Neuronal stem cell (in vitro differentiated cells): ENCODE measurements at regions not wholly inside any gene's neighbourhood (a gene's known extent, or its start where the extent isn't known, plus 50 kb on each side); places are given as distances from the start of the nearest gene placed in this dataset.

ENCODE experiments used
- DNase-seq: peaks from one replicate; pipeline ENCODE4 v3.0.0-alpha.2; 2013; ENCODE audit warnings: low spot score
- H2AFZ ChIP-seq: one replicate; pipeline ENCODE4 v1.6.1; 2013; ENCODE audit warnings: mild to moderate bottlenecking, low read length, inconsistent platforms
- H2AK5ac ChIP-seq: 2 replicates; pipeline ENCODE4 v1.6.1; 2013; ENCODE audit warnings: low read depth, mild to moderate bottlenecking, inconsistent platforms, low read length, moderate library complexity, mixed read lengths
- H2BK120ac ChIP-seq: 2 replicates; pipeline ENCODE4 v1.6.1; 2013; ENCODE audit warnings: low read depth, mild to moderate bottlenecking, inconsistent platforms, low read length, moderate library complexity, mixed read lengths
- H2BK12ac ChIP-seq: one replicate; pipeline ENCODE4 v1.6.1; 2013; ENCODE audit warnings: low read length, inconsistent platforms
- H2BK15ac ChIP-seq: 2 replicates; pipeline ENCODE4 v1.6.1; 2013; ENCODE audit warnings: mild to moderate bottlenecking, low read length, inconsistent platforms, mixed read lengths
- H2BK5ac ChIP-seq: one replicate; pipeline ENCODE4 v1.6.1; 2013; ENCODE audit warnings: inconsistent platforms, mild to moderate bottlenecking, low read length, moderate library complexity
- H3K14ac ChIP-seq: one replicate; pipeline ENCODE4 v1.6.1; 2013; ENCODE audit warnings: low read length, inconsistent platforms
- H3K18ac ChIP-seq: 2 replicates; pipeline ENCODE4 v1.6.1; 2013; ENCODE audit warnings: low read length, inconsistent platforms
- H3K23ac ChIP-seq: 2 replicates; pipeline ENCODE4 v1.6.1; 2013; ENCODE audit warnings: low read depth, mild to moderate bottlenecking, mixed read lengths, low read length, inconsistent platforms; ENCODE audit not compliant: poor library complexity
- H3K27ac ChIP-seq: replicated peaks from 3 replicates; pipeline ENCODE4 v1.5.1; 2013; ENCODE audit warnings: low read length, inconsistent platforms
- H3K27me3 ChIP-seq, 3 experiments: 2 replicates each; pipeline ENCODE4 v1.6.1; 2013; ENCODE audit warnings: low read length in 3 of 3, mild to moderate bottlenecking in 2 of 3, inconsistent platforms in 1 of 3, low read depth in 1 of 3, mixed read lengths in 1 of 3, moderate library complexity in 1 of 3; ENCODE audit not compliant: control insufficient read depth in 3 of 3, insufficient read depth in 3 of 3
- H3K36me3 ChIP-seq, 2 donors: replicated peaks in 1 of 2; 2 replicates each; pipeline ENCODE4 v1.6.1; 2013; ENCODE audit warnings: low read length in 2 of 2; ENCODE audit not compliant: control insufficient read depth in 2 of 2, insufficient read depth in 2 of 2
- H3K4ac ChIP-seq: 2 replicates; pipeline ENCODE4 v1.6.1; 2013; ENCODE audit warnings: inconsistent platforms, mild to moderate bottlenecking, low read length, moderate library complexity
- H3K4me1 ChIP-seq, 2 donors: 1 replicate in 1 of 2; 2 replicates in 1 of 2; pipeline ENCODE4 v1.6.1; 2013; ENCODE audit warnings: low read length in 2 of 2, low read depth in 1 of 2; ENCODE audit not compliant: control insufficient read depth in 2 of 2, insufficient read depth in 1 of 2
- H3K4me2 ChIP-seq: one replicate; pipeline ENCODE4 v1.6.1; 2013; ENCODE audit warnings: mild to moderate bottlenecking, low read length, inconsistent platforms; ENCODE audit not compliant: insufficient read depth, poor library complexity, severe bottlenecking
- H3K4me3 ChIP-seq, 2 donors: 2 replicates each; pipeline ENCODE4 v1.5.1; 2013; ENCODE audit warnings: low read length in 2 of 2, mild to moderate bottlenecking in 2 of 2, inconsistent platforms in 1 of 2, moderate library complexity in 1 of 2
- H3K79me1 ChIP-seq: one replicate; pipeline ENCODE4 v1.6.1; 2013; ENCODE audit warnings: low read depth, mild to moderate bottlenecking, inconsistent platforms, low read length, moderate library complexity
- H3K9ac ChIP-seq: one replicate; pipeline ENCODE4 v1.6.1; 2013; ENCODE audit warnings: mild to moderate bottlenecking, low read depth, low read length, inconsistent platforms; ENCODE audit not compliant: poor library complexity
- H3K9me3 ChIP-seq, 2 donors: replicated peaks in 1 of 2; 2 replicates each; pipeline versions ENCODE3 to v1.6.1; 2013; ENCODE audit warnings: low read length in 2 of 2, mild to moderate bottlenecking in 2 of 2, inconsistent platforms in 1 of 2, low read depth in 1 of 2, mixed read lengths in 1 of 2, moderate library complexity in 1 of 2; ENCODE audit not compliant: control insufficient read depth in 2 of 2, insufficient read depth in 1 of 2
- H4K8ac ChIP-seq: one replicate; pipeline ENCODE4 v1.6.1; 2013; ENCODE audit warnings: low read depth, mild to moderate bottlenecking, inconsistent platforms, low read length, moderate library complexity
- H4K91ac ChIP-seq: one replicate; pipeline ENCODE4 v1.6.1; 2013; ENCODE audit warnings: low read length, low read depth, mild to moderate bottlenecking, inconsistent platforms; ENCODE audit not compliant: poor library complexity
- WGBS, 2 donors: extraction: QIAGEN DNeasy Blood & Tissue Kit; methylation state at CpG; one replicate each; pipeline ENCODE4 v1.1.7; 2013; ENCODE audit warnings: missing lambda C conversion rate in 2 of 2, mixed read lengths in 1 of 2; ENCODE audit not compliant: insufficient read length in 2 of 2, insufficient replicate concordance in 1 of 2; ENCODE audit errors: extremely low coverage in 2 of 2; 5-methylcytosine and 5-hydroxymethylcytosine counted together

DNA sequence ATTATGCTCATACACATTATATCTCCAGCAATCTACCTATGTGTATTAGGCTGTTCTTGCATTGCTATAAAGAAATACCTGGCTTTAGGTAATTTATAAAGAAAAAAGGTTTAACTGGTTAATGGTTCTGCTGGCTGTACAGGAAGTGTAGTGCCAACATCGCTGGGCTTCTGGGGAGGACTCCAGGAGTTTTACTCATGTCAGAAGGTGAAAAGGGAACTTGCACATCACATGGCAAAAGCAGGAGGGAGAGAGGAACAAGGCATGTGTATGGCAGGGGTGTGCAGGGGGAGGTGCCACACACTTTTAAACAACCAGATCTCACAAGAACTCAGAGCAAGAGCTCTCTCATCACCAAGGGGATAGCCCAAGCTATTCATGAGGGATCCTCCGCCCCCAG is 715.4 kb upstream of the ZEB2 start:
- WGBS, 2 donors = no CpG with 5 or more reads among the region's 2 CpGs
- H2BK12ac ChIP-seq = no peak overlapping the region
- H2AFZ ChIP-seq = peak overlapping the region; percentile 38
- peaks cover 2% of the 10 kb centered on the region for H3K79me1 ChIP-seq
- no peak overlapping the region for H2AK5ac ChIP-seq
- no peaks in the 10 kb centered on the region for H3K36me3 ChIP-seq
- no peak for DNase-seq
- no peak overlapping the region for H3K9ac ChIP-seq
- no peak overlapping the region for H3K18ac ChIP-seq
- H4K8ac ChIP-seq = no peak overlapping the region
- H2BK120ac ChIP-seq = no peak overlapping the region
- H3K4me2 ChIP-seq = no peak overlapping the region
- no peak overlapping the region for H2BK15ac ChIP-seq
- no peak overlapping the region for H3K4ac ChIP-seq
- no peak overlapping the region for H4K91ac ChIP-seq
- H3K4me3 ChIP-seq = no peak overlapping the region
- H3K23ac ChIP-seq = no peak overlapping the region
- H3K27ac ChIP-seq = no peak overlapping the region
- no peaks in the 10 kb centered on the region for H3K9me3 ChIP-seq
- H3K14ac ChIP-seq = no peak overlapping the region
- H3K27me3 ChIP-seq = no peaks in the 10 kb centered on the region
- H3K4me1 ChIP-seq = peaks cover 0 to 4% of the 10 kb centered on the region in 2 donors
- H2BK5ac ChIP-seq = no peak overlapping the region

GRCh38 chr2:145230546-145230945 is 710.6 kb upstream of the ZEB2 start:
- DNase-seq = no peak
- no peak overlapping the region for H3K4me2 ChIP-seq
- H3K4ac ChIP-seq = no peak overlapping the region
- H3K36me3 ChIP-seq = no peaks in the 10 kb centered on the region
- H2AFZ ChIP-seq = no peak overlapping the region
- H3K9me3 ChIP-seq = no peaks in the 10 kb centered on the region
- no peak overlapping the region for H2AK5ac ChIP-seq
- H2BK120ac ChIP-seq = no peak overlapping the region
- no peaks in the 10 kb centered on the region for H3K27me3 ChIP-seq
- no peak overlapping the region for H3K4me3 ChIP-seq
- H3K14ac ChIP-seq = no peak overlapping the region
- H3K23ac ChIP-seq = no peak overlapping the region
- H3K79me1 ChIP-seq = peaks cover 2% of the 10 kb centered on the region
- H3K18ac ChIP-seq = no peak overlapping the region
- no peak overlapping the region for H2BK5ac ChIP-seq
- H2BK12ac ChIP-seq = no peak overlapping the region
- H3K27ac ChIP-seq = no peak overlapping the region
- no peak overlapping the region for H4K91ac ChIP-seq
- WGBS, 2 donors = no CpG with 5 or more reads among the region's 3 CpGs
- no peak overlapping the region for H4K8ac ChIP-seq
- no peak overlapping the region for H2BK15ac ChIP-seq
- H3K9ac ChIP-seq = no peak overlapping the region
- no peaks in the 10 kb centered on the region for H3K4me1 ChIP-seq

GRCh38 chr2:145228506-145228905 is 708.6 kb upstream of the ZEB2 start:
- Histone ChIP-seq H3K79me1 (no peaks in the 10 kb centered on the region), H3K14ac (no peak overlapping the region), H3K4me1 (no peaks in the 10 kb centered on the region), H2BK5ac (no peak overlapping the region), H2AFZ (no peak overlapping the region), H2BK12ac (no peak overlapping the region), H2BK120ac (no peak overlapping the region), H3K4me2 (no peak overlapping the region), H3K36me3 (no peaks in the 10 kb centered on the region), H3K18ac (no peak overlapping the region), H4K91ac (no peak overlapping the region), H3K4me3 (no peak overlapping the region), H4K8ac (no peak overlapping the region), H3K27me3 (no peaks in the 10 kb centered on the region), H3K9me3 (no peaks in the 10 kb centered on the region), H3K9ac (no peak overlapping the region), H2AK5ac (no peak overlapping the region), H2BK15ac (no peak overlapping the region), H3K4ac (no peak overlapping the region), H3K23ac (no peak overlapping the region), H3K27ac (no peak overlapping the region)
- no CpG with 5 or more reads among the region's 5 CpGs for WGBS, 2 donors
- no peak for DNase-seq

- no peak overlapping the region for H4K8ac ChIP-seq
- no peak overlapping the region for H3K4ac ChIP-seq
- no peak overlapping the region for H2BK15ac ChIP-seq
- no peak overlapping the region for H3K4me3 ChIP-seq
- H4K91ac ChIP-seq = no peak overlapping the region
- no peak overlapping the region for H3K23ac ChIP-seq
- H3K18ac ChIP-seq = no peak overlapping the region
- H2BK5ac ChIP-seq = no peak overlapping the region
- H3K36me3 ChIP-seq = no peaks in the 10 kb centered on the region
- no peaks in the 10 kb centered on the region for H3K4me1 ChIP-seq
- H3K14ac ChIP-seq = no peak overlapping the region
- H3K9ac ChIP-seq = no peak overlapping the region
- H3K27ac ChIP-seq = no peak overlapping the region
- H2AFZ ChIP-seq = no peak overlapping the region
- H3K9me3 ChIP-seq = no peaks in the 10 kb centered on the region
- no peaks in the 10 kb centered on the region for H3K27me3 ChIP-seq
- H2BK12ac ChIP-seq = no peak overlapping the region
- no peak overlapping the region for H2AK5ac ChIP-seq
- no peaks in the 10 kb centered on the region for H3K79me1 ChIP-seq
- no CpG with 5 or more reads among the region's 1 CpG for WGBS, 2 donors
- DNase-seq = no peak
- no peak overlapping the region for H3K4me2 ChIP-seq
- no peak overlapping the region for H2BK120ac ChIP-seq
Measured at GRCh38 chr2:145226901-145227300, 707.0 kb upstream of the ZEB2 start.
